HEK293 (cell line): ENCODE measurements at regions not wholly inside any gene's neighbourhood (a gene's known extent, or its start where the extent isn't known, plus 50 kb on each side); places are given as distances from the start of the nearest gene placed in this dataset.
A peak's percentile ranks its signal among the peaks of the same experiment; 100 is the strongest.

Experiments
- CTCF ChIA-PET: fragments of 350-600 bp; formaldehyde crosslinking; extraction: SDS; loops from one replicate; lab custom pipeline; 2021; ENCODE audit warnings: antibody characterized with exemption; lab: Yijun Ruan, JAX
- POLR2A ChIA-PET: fragments of 300-600 bp; formaldehyde crosslinking; extraction: SDS; loops from one replicate; lab custom pipeline; 2020; ENCODE audit warnings: antibody characterized with exemption, inconsistent platforms; lab: Yijun Ruan, JAX
- H3K27ac ChIP-seq: fragments of 200-500 bp; sonication (Bioruptor generic); 2 replicates; pipeline ENCODE4 v1.5.1; 2014; ENCODE audit warnings: low read depth, low read length, control low read depth, inconsistent platforms; ENCODE audit errors: extremely low read depth
- H3K36me3 ChIP-seq, 2 experiments: fragments of 200-500 bp in 1 of 2; sonication (Bioruptor generic) in 1 of 2; 1 replicate in 1 of 2; 2 replicates in 1 of 2; pipeline ENCODE4 v1.5.1; 2014 to 2017; ENCODE audit warnings: inconsistent platforms in 2 of 2, low read length in 2 of 2; ENCODE audit not compliant: control insufficient read depth in 2 of 2, insufficient read depth in 1 of 2
- H3K4me1 ChIP-seq: fragments of 200-500 bp; sonication (Bioruptor generic); 2 replicates; pipeline ENCODE4 v1.5.1; 2014; ENCODE audit warnings: mild to moderate bottlenecking, low read length, inconsistent platforms; ENCODE audit not compliant: control insufficient read depth, insufficient read depth
- H3K4me3 ChIP-seq: 2 replicates; pipeline ENCODE4 v1.5.1; 2011; ENCODE audit warnings: low read depth, mild to moderate bottlenecking, control low read depth, low read length, moderate library complexity
- H3K9me3 ChIP-seq: fragments of 200-500 bp; sonication (Bioruptor generic); 2 replicates; pipeline ENCODE4 v1.5.1; 2014; ENCODE audit warnings: low read depth, low read length, inconsistent platforms; ENCODE audit not compliant: control insufficient read depth, insufficient read depth
- GFI1B ChIP-seq: fragments of 450-650 bp; formaldehyde crosslinking; IDR thresholded peaks from 2 replicates; pipeline ENCODE4 v1.5.1; 2016; ENCODE audit warnings: missing biosample characterization, missing genetic modification characterization
- KLF10 ChIP-seq: fragments of 450-650 bp; IDR thresholded peaks from 2 replicates; pipeline ENCODE4 v1.5.1; 2018; ENCODE audit warnings: missing biosample characterization, mild to moderate bottlenecking, missing genetic modification characterization
- OSR2 ChIP-seq: fragments of 450-650 bp; formaldehyde crosslinking; IDR thresholded peaks from 2 replicates; pipeline ENCODE4 v1.5.1; 2016; ENCODE audit warnings: missing biosample characterization, missing genetic modification characterization
- PBX3 ChIP-seq: sonication (generic); formaldehyde crosslinking; IDR thresholded peaks from 2 replicates; pipeline ENCODE4 v1.8.1; 2022; ENCODE audit warnings: mild to moderate bottlenecking, moderate library complexity, missing genetic modification reagents
- SETDB1 ChIP-seq: IDR thresholded peaks from one replicate; pipeline ENCODE4 v1.6.1; 2017; ENCODE audit warnings: mild to moderate bottlenecking, low read length, moderate library complexity, mixed read lengths; ENCODE audit not compliant: insufficient read length
- ZBTB11 ChIP-seq: fragments of 450-650 bp; formaldehyde crosslinking; conservative IDR thresholded peaks from 2 replicates; pipeline ENCODE4 v1.5.1; 2016; ENCODE audit warnings: low read depth, missing biosample characterization, missing genetic modification characterization
- ZNF132 ChIP-seq: fragments of 450-650 bp; formaldehyde crosslinking; IDR thresholded peaks from 2 replicates; pipeline ENCODE4 v1.5.1; 2017; ENCODE audit warnings: missing biosample characterization, missing genetic modification characterization, borderline replicate concordance
- ZNF184 ChIP-seq: fragments of 450-650 bp; IDR thresholded peaks from 2 replicates; pipeline ENCODE4 v1.5.1; 2018; ENCODE audit warnings: missing biosample characterization, mild to moderate bottlenecking, missing genetic modification characterization
- ZNF26 ChIP-seq: fragments of 450-650 bp; formaldehyde crosslinking; IDR thresholded peaks from 2 replicates; pipeline ENCODE4 v1.5.1; 2016; ENCODE audit warnings: missing biosample characterization, missing genetic modification characterization
- ZNF394 ChIP-seq: fragments of 450-650 bp; formaldehyde crosslinking; IDR thresholded peaks from 2 replicates; pipeline ENCODE4 v1.5.1; 2016; ENCODE audit warnings: missing biosample characterization, missing genetic modification characterization, mild to moderate bottlenecking, moderate library complexity, borderline replicate concordance
- ZNF510 ChIP-seq: fragments of 450-650 bp; formaldehyde crosslinking; IDR thresholded peaks from 2 replicates; pipeline ENCODE4 v1.5.1; 2018; ENCODE audit warnings: mild to moderate bottlenecking, missing genetic modification characterization, missing biosample characterization; ENCODE audit not compliant: insufficient replicate concordance
- ZNF518A ChIP-seq: fragments of 450-650 bp; formaldehyde crosslinking; conservative IDR thresholded peaks from 2 replicates; pipeline ENCODE4 v1.5.1; 2016; ENCODE audit warnings: low read depth, missing biosample characterization, missing genetic modification characterization
- ZNF529 ChIP-seq: fragments of 450-650 bp; formaldehyde crosslinking; IDR thresholded peaks from 2 replicates; pipeline ENCODE4 v1.5.1; 2017; ENCODE audit warnings: missing genetic modification characterization, missing biosample characterization; ENCODE audit not compliant: insufficient replicate concordance
- ZNF558 ChIP-seq: fragments of 450-650 bp; formaldehyde crosslinking; IDR thresholded peaks from 2 replicates; pipeline ENCODE4 v1.5.1; 2016; ENCODE audit warnings: missing biosample characterization, missing genetic modification characterization
- ZNF561 ChIP-seq: fragments of 450-650 bp; IDR thresholded peaks from 2 replicates; pipeline ENCODE4 v1.5.1; 2018; ENCODE audit warnings: missing biosample characterization, missing genetic modification characterization, borderline replicate concordance
- ZNF626 ChIP-seq: fragments of 450-650 bp; sonication (Bioruptor Pico); formaldehyde crosslinking; IDR thresholded peaks from 2 replicates; pipeline ENCODE4 v1.5.1; 2018; ENCODE audit warnings: missing biosample characterization, missing genetic modification characterization, inconsistent platforms
- ZNF660 ChIP-seq: fragments of 450-650 bp; IDR thresholded peaks from 2 replicates; pipeline ENCODE4 v1.5.1; 2018; ENCODE audit warnings: missing biosample characterization, mild to moderate bottlenecking, missing genetic modification characterization
- ZNF670 ChIP-seq: fragments of 450-650 bp; formaldehyde crosslinking; IDR thresholded peaks from 2 replicates; pipeline ENCODE4 v1.5.1; 2016; ENCODE audit warnings: missing biosample characterization, missing genetic modification characterization, low read depth
- ZNF707 ChIP-seq: fragments of 450-650 bp; formaldehyde crosslinking; IDR thresholded peaks from 2 replicates; pipeline ENCODE4 v1.5.1; 2016; ENCODE audit warnings: missing biosample characterization, missing genetic modification characterization
- ZSCAN18 ChIP-seq: fragments of 450-650 bp; formaldehyde crosslinking; IDR thresholded peaks from 2 replicates; pipeline ENCODE4 v1.5.1; 2016; ENCODE audit warnings: missing biosample characterization, missing genetic modification characterization
- ZSCAN5A ChIP-seq: fragments of 450-650 bp; formaldehyde crosslinking; IDR thresholded peaks from 2 replicates; pipeline ENCODE4 v1.5.1; 2016; ENCODE audit warnings: missing biosample characterization, missing genetic modification characterization

- peak; percentile 48; the same call in 1 of the 2 replicates for TF ChIP-seq ZNF518A (tag by site-specific recombination)
- TF ChIP-seq OSR2 (tag by site-specific recombination) = no peak
- no peak for TF ChIP-seq ZNF132 (tag by site-specific recombination)
- TF ChIP-seq ZNF660 (tag by site-specific recombination) = 0 out of 2 replicates have a peak, but pooled peaks have one; percentile 20
- peak; percentile 100 for TF ChIP-seq SETDB1
- TF ChIP-seq ZSCAN18 (tag by site-specific recombination) = no peak
- peak; percentile 9 for TF ChIP-seq ZNF510 (tag by site-specific recombination)
- peak; percentile 91 for TF ChIP-seq ZNF626 (tag by site-specific recombination)
- TF ChIP-seq ZNF26 (tag by site-specific recombination) = peak; percentile 46
- TF ChIP-seq ZNF558 (tag by site-specific recombination) = peak; percentile 59; the same call in 1 of the 2 replicates
- TF ChIP-seq ZNF707 (tag by site-specific recombination) = 0 out of 2 replicates have a peak, but pooled peaks have one; percentile 19
- TF ChIP-seq ZNF529 (tag by site-specific recombination) = peak; percentile 46
- peak; percentile 68; the same call in 1 of the 2 replicates for TF ChIP-seq ZNF184 (tag by site-specific recombination)
- 0 out of 2 replicates have a peak, but pooled peaks have one; percentile 36 for TF ChIP-seq ZNF561 (tag by site-specific recombination)
- TF ChIP-seq, all 188 proteins: peak for 15
These were observed 110.0 kb upstream of the RESF1 start (continued) for GRCh38 chr12:31849090-31849687.

GRCh38 chr12:31846405-31846804, 112.8 kb upstream of the RESF1 start:
- Histone ChIP-seq H3K4me3 (no peak overlapping the region), H3K27ac (no peak overlapping the region), H3K4me1 (no peaks in the 10 kb centered on the region), H3K36me3 (no peaks in the 10 kb centered on the region), H3K9me3 (no peaks in the 10 kb centered on the region)
- ChIA-PET CTCF (no interaction called here), POLR2A (no interaction called here)
- TF ChIP-seq ZBTB11 = no peak
- TF ChIP-seq PBX3 (CRISPR knock-in tag) = no peak
- TF ChIP-seq ZSCAN5A (tag by site-specific recombination) = no peak
- TF ChIP-seq ZNF670 = no peak
- TF ChIP-seq GFI1B (tag by site-specific recombination) = no peak
- no peak for TF ChIP-seq ZNF394 (tag by site-specific recombination)
- TF ChIP-seq KLF10 (tag by site-specific recombination) = no peak
